ENCODE measurements at regions not wholly inside any gene's neighbourhood (a gene's known extent, or its start where the extent isn't known, plus 50 kb on each side); places are given as distances from the start of the nearest gene placed in this dataset.

GRCh38 chr12:85466890-85467289, 186.9 kb downstream of the ALX1 start:
- TF ChIP-seq CTCF (IDR thresholded peaks at IDR 0.05) (no peak), POLR2A (IDR thresholded peaks at IDR 0.05) (no peak), POLR2AphosphoS5 (IDR thresholded peaks at IDR 0.05) (no peak)
